ENCODE measurements at regions not wholly inside any gene's neighbourhood (a gene's known extent, or its start where the extent isn't known, plus 50 kb on each side); places are given as distances from the start of the nearest gene placed in this dataset.

DNA sequence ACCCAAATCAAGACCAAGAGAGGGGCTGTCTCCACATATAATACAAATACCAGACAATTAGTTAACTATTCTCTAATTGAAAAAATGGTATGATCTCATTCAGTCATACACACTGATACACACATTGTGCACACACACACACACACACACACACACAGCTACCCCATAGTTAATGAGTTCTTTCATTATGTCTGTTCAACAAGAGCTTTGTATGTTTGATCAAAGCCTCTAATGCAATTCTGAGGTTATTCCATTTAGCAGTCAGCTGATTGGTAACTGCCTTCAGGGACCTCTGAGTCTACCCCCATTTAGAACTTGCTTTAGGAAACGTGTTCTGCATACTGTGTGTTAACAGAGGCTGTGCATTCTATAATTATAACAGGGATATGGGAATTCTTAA, 741.4 kb upstream of the LRRTM4 start:
- no peaks in the 10 kb centered on the region for H3K27me3 ChIP-seq (ENCODE audit: insufficient read depth, low read length, poor library complexity, severe bottlenecking)
- H3K4me1 ChIP-seq (ENCODE audit: insufficient read depth, low read length, poor library complexity, severe bottlenecking) = no peaks in the 10 kb centered on the region

GRCh38 chr2:78264130-78264529, 742.0 kb upstream of the LRRTM4 start:
- H4K20me1 ChIP-seq (ENCODE audit: insufficient read depth, low read length, poor library complexity, severe bottlenecking) = no peaks in the 10 kb centered on the region
- H3K36me3 ChIP-seq (ENCODE audit: insufficient read depth, low read length) = no peaks in the 10 kb centered on the region
- H3K9me2 ChIP-seq (replicated peaks; ENCODE audit: low read depth, low read length) = no peaks in the 10 kb centered on the region
- no peaks in the 10 kb centered on the region for H3K27me3 ChIP-seq (ENCODE audit: insufficient read depth, low read length, poor library complexity, severe bottlenecking)
- H3K9ac ChIP-seq (ENCODE audit: low read depth, low read length, poor library complexity, severe bottlenecking) = no peak overlapping the region
- no peak overlapping the region for H3K4me3 ChIP-seq (ENCODE audit: low read length, poor library complexity, severe bottlenecking)
- H3F3A ChIP-seq (ENCODE audit: low read depth) = no peaks in the 10 kb centered on the region
- no peak overlapping the region for H2AFZ ChIP-seq (ENCODE audit: low read length)
- H3K4me2 ChIP-seq (ENCODE audit: low read depth, low read length, poor library complexity, severe bottlenecking) = no peak overlapping the region
- H3K9me3 ChIP-seq (ENCODE audit: insufficient read depth, low read depth, low read length) = no peaks in the 10 kb centered on the region
- TF ChIP-seq EZH2phosphoT487 (IDR thresholded peaks at IDR 0.05; ENCODE audit: borderline replicate concordance) = no peak
- TF ChIP-seq, protein P1, sequence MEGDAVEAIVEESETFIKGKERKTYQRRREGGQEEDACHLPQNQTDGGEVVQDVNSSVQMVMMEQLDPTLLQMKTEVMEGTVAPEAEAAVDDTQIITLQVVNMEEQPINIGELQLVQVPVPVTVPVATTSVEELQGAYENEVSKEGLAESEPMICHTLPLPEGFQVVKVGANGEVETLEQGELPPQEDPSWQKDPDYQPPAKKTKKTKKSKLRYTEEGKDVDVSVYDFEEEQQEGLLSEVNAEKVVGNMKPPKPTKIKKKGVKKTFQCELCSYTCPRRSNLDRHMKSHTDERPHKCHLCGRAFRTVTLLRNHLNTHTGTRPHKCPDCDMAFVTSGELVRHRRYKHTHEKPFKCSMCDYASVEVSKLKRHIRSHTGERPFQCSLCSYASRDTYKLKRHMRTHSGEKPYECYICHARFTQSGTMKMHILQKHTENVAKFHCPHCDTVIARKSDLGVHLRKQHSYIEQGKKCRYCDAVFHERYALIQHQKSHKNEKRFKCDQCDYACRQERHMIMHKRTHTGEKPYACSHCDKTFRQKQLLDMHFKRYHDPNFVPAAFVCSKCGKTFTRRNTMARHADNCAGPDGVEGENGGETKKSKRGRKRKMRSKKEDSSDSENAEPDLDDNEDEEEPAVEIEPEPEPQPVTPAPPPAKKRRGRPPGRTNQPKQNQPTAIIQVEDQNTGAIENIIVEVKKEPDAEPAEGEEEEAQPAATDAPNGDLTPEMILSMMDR (conservative IDR thresholded peaks at IDR 0.05; ENCODE audit: low read length) = no peak
- no peaks in the 10 kb centered on the region for H3K79me2 ChIP-seq (ENCODE audit: insufficient read depth, low read length)
- no peaks in the 10 kb centered on the region for H3K4me1 ChIP-seq (ENCODE audit: insufficient read depth, low read length, poor library complexity, severe bottlenecking)

More for the DNA sequence above, 741.4 kb upstream of the LRRTM4 start:
- H3K9ac ChIP-seq (ENCODE audit: low read depth, low read length, poor library complexity, severe bottlenecking) = no peak overlapping the region
- no peak for TF ChIP-seq EZH2phosphoT487 (IDR thresholded peaks at IDR 0.05; ENCODE audit: borderline replicate concordance)
- TF ChIP-seq, protein P1 (conservative IDR thresholded peaks at IDR 0.05; ENCODE audit: low read length) = no peak
- no peak overlapping the region for H3K4me3 ChIP-seq (ENCODE audit: low read length, poor library complexity, severe bottlenecking)
- no peaks in the 10 kb centered on the region for H3K9me3 ChIP-seq (ENCODE audit: insufficient read depth, low read depth, low read length)
- no peak overlapping the region for H2AFZ ChIP-seq (ENCODE audit: low read length)
- no peaks in the 10 kb centered on the region for H4K20me1 ChIP-seq (ENCODE audit: insufficient read depth, low read length, poor library complexity, severe bottlenecking)
- H3K4me2 ChIP-seq (ENCODE audit: low read depth, low read length, poor library complexity, severe bottlenecking) = no peak overlapping the region
- no peaks in the 10 kb centered on the region for H3K9me2 ChIP-seq (replicated peaks; ENCODE audit: low read depth, low read length)
- H3K36me3 ChIP-seq (ENCODE audit: insufficient read depth, low read length) = no peaks in the 10 kb centered on the region
- H3K79me2 ChIP-seq (ENCODE audit: insufficient read depth, low read length) = no peaks in the 10 kb centered on the region
- H3F3A ChIP-seq (ENCODE audit: low read depth) = no peaks in the 10 kb centered on the region

- Histone ChIP-seq H3K4me3 (ENCODE audit: low read length, poor library complexity, severe bottlenecking) (no peak overlapping the region), H3K4me1 (ENCODE audit: insufficient read depth, low read length, poor library complexity, severe bottlenecking) (no peaks in the 10 kb centered on the region), H3F3A (ENCODE audit: low read depth) (no peaks in the 10 kb centered on the region), H3K9me2 (replicated peaks; ENCODE audit: low read depth, low read length) (no peaks in the 10 kb centered on the region), H3K36me3 (ENCODE audit: insufficient read depth, low read length) (no peaks in the 10 kb centered on the region), H3K9ac (ENCODE audit: low read depth, low read length, poor library complexity, severe bottlenecking) (no peak overlapping the region), H2AFZ (ENCODE audit: low read length) (no peak overlapping the region), H3K9me3 (ENCODE audit: insufficient read depth, low read depth, low read length) (no peaks in the 10 kb centered on the region), H3K4me2 (ENCODE audit: low read depth, low read length, poor library complexity, severe bottlenecking) (no peak overlapping the region), H3K27me3 (ENCODE audit: insufficient read depth, low read length, poor library complexity, severe bottlenecking) (no peaks in the 10 kb centered on the region), H4K20me1 (ENCODE audit: insufficient read depth, low read length, poor library complexity, severe bottlenecking) (no peaks in the 10 kb centered on the region), H3K79me2 (ENCODE audit: insufficient read depth, low read length) (no peaks in the 10 kb centered on the region)
- TF ChIP-seq EZH2phosphoT487 (IDR thresholded peaks at IDR 0.05; ENCODE audit: borderline replicate concordance) = no peak
- TF ChIP-seq, protein P1 (conservative IDR thresholded peaks at IDR 0.05; ENCODE audit: low read length) = no peak
These were observed 744.3 kb upstream of the REG3G start for GRCh38 chr2:78281164-78281563.

Measured in Loucy (cell line).